SH-SY5Y (cell line): ENCODE measurements at regions not wholly inside any gene's neighbourhood (a gene's known extent, or its start where the extent isn't known, plus 50 kb on each side); places are given as distances from the start of the nearest gene placed in this dataset.

Source experiments
- GATA2 ChIP-seq: IDR thresholded peaks from 2 replicates; pipeline ENCODE4 v1.6.1; 2011; ENCODE audit warnings: mild to moderate bottlenecking, low read depth, low read length
- GATA3 ChIP-seq: IDR thresholded peaks from 2 replicates; pipeline ENCODE4 v1.6.1; 2011; ENCODE audit warnings: low read depth, mild to moderate bottlenecking, low read length, moderate library complexity

DNA sequence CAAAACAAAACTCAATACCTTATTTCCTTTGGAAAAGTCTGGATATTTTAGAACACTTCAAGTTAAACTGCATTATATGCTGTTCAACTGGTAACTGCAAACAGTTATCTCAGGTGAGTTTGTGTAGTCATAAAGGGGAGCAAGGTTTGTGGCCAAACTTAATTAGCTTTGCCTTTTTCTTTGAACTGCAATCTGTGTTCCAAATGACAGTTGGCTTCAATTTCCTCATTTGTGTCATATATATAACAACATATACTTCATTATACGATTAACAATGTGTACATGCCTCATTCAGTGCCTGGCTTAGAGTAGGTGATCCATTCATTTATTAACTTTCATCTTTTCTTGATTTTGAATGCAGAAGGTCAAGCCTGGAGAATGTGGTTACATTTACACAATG, 55.8 kb downstream of the KCNE4 start:
- no peak for TF ChIP-seq GATA2
- no peak for TF ChIP-seq GATA3
